ENCODE measurements at regions not wholly inside any gene's neighbourhood (a gene's known extent, or its start where the extent isn't known, plus 50 kb on each side); places are given as distances from the start of the nearest gene placed in this dataset.

DNA sequence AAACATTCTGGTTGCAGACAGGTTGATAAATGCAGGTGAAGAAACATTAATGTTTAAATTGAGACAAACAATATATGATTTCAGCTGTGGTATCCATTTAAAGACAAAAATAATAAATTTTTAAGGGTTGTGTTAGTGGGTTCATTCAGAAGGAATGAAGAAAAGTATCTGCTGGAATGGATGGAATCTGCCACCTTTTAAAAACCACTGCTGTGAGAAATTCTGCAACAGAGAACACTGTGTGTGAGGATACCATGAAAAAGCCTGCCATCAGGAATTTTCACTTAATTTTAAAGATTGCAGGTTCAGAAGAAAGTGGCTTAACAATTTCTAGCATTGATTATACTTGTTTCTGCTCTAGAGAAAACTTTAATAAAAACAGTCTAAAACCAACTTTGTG lies 184.6 kb upstream of the SOX5 start:
- TF ChIP-seq POLR2A (IDR thresholded peaks at IDR 0.05; ENCODE audit: low read depth, low read length) (no peak), TAF1 (IDR thresholded peaks at IDR 0.05; ENCODE audit: borderline replicate concordance, low read depth, low read length) (no peak)

All from GM12892 (cell line).